H1 (cell line): ENCODE measurements at regions not wholly inside any gene's neighbourhood (a gene's known extent, or its start where the extent isn't known, plus 50 kb on each side); places are given as distances from the start of the nearest gene placed in this dataset.

ENCODE experiments used
- CHD1 ChIP-seq: IDR thresholded peaks from 2 replicates; pipeline ENCODE4 v1.6.1; 2012; ENCODE audit warnings: low read depth, low read length, improper control_type of control experiment
- CTCF ChIP-seq, 3 experiments: IDR thresholded peaks; 1 replicate in 2 of 3; 2 replicates in 1 of 3; pipeline versions ENCODE4 v1.5.1 to v1.6.1; 2011; ENCODE audit warnings: low read length in 3 of 3, mild to moderate bottlenecking in 3 of 3, inconsistent platforms in 2 of 3, low read depth in 1 of 3, moderate library complexity in 1 of 3; ENCODE audit not compliant: insufficient read depth in 1 of 3; ENCODE audit errors: control extremely low read depth in 1 of 3
- MAX ChIP-seq: IDR thresholded peaks from 2 replicates; pipeline ENCODE4 v1.6.1; 2012; ENCODE audit warnings: inconsistent platforms
- POLR2A ChIP-seq, 2 experiments: IDR thresholded peaks; 1 replicate in 1 of 2; 2 replicates in 1 of 2; pipeline ENCODE4 v1.6.1; 2011; ENCODE audit warnings: low read depth in 2 of 2, low read length in 2 of 2, mild to moderate bottlenecking in 2 of 2; ENCODE audit errors: control extremely low read depth in 1 of 2
- POLR2AphosphoS5 ChIP-seq: IDR thresholded peaks from 2 replicates; pipeline ENCODE4 v1.6.1; 2011; ENCODE audit warnings: low read depth, low read length
- SP4 ChIP-seq: IDR thresholded peaks from 2 replicates; pipeline ENCODE4 v1.6.1; 2012; ENCODE audit warnings: low read length, inconsistent platforms

DNA sequence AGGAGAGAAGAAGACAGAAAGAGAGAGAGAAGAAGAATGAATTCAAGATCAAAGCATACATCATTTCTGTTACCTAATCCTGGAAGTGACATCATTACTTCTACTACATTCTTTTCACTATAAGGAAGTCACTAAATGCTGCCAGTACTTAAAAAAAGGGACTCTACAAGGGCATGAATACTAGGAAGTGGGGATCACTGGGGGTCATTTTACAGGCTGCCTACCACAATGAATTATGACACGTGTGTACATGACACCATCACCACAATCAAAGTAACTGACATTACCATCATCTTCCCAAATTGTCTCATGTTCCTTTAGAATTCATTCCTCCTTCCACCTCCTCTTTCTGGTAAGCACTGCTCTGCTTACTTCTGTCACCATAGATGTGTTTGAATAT, 227.0 kb downstream of the CPE start:
- TF ChIP-seq POLR2AphosphoS5 (no peak), CTCF (IDR thresholded peaks at IDR 0.05; ENCODE audit: control extremely low read depth in 1 of 3, insufficient read depth in 1 of 3, low read depth in 1 of 3, low read length in 3 of 3) (no peak), MAX (no peak), SP4 (no peak), POLR2A (IDR thresholded peaks at IDR 0.05; ENCODE audit: control extremely low read depth in 1 of 2, low read depth in 2 of 2, low read length in 2 of 2) (no peak), CHD1 (no peak)
